ENCODE measurements at regions not wholly inside any gene's neighbourhood (a gene's known extent, or its start where the extent isn't known, plus 50 kb on each side); places are given as distances from the start of the nearest gene placed in this dataset.

DNA sequence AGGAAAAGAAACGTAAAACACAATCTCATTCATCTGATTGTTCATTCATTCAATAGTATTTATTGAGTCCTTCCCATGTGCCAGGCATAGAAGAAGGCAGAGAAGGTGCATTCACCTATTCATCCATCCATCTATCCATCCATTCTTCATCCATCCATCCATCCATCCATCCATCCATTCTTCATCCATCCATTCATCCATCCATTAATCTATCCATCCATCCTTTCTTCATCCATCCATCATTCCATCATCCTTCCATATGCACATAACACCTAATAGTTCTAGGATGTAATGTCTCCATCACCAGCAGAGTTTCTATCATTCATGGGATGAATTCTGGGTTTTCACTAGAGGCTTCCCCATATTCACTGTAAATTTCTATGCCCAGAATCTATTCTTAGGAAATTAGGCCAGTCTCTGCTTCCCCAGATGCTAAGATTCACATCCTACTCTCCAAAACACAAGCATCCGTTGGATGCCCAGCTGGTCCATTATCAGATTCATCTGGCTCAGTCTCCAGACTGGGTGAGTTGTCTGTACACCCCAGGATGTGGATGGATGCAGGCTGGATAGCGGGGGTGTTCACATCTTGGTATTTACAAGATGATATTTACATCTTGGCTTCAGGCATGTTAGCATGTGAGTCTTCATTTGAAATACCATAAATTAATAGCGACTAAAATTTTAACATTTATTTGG, 517.7 kb upstream of the SULF2 start:
- peaks cover 36% of the 10 kb centered on the region for H3K4me1 Mint-ChIP-seq (ENCODE audit: low read depth, unreplicated experiment)
- no peaks in the 10 kb centered on the region for H3K9me3 Mint-ChIP-seq (ENCODE audit: low read depth, unreplicated experiment)
- no TSS peak for BruUV-seq (replicated peaks)
- intact Hi-C loops (cut with micrococcal nuclease; ENCODE audit: unreplicated experiment): no loop called here
- no peak overlapping the region for H3K27ac Mint-ChIP-seq (ENCODE audit: unreplicated experiment)
- peaks cover 10% of the 10 kb centered on the region for H3K36me3 Mint-ChIP-seq (ENCODE audit: insufficient read depth, unreplicated experiment)
- CTCF ChIA-PET: no interaction called here
- TF ChIP-seq, protein P1, sequence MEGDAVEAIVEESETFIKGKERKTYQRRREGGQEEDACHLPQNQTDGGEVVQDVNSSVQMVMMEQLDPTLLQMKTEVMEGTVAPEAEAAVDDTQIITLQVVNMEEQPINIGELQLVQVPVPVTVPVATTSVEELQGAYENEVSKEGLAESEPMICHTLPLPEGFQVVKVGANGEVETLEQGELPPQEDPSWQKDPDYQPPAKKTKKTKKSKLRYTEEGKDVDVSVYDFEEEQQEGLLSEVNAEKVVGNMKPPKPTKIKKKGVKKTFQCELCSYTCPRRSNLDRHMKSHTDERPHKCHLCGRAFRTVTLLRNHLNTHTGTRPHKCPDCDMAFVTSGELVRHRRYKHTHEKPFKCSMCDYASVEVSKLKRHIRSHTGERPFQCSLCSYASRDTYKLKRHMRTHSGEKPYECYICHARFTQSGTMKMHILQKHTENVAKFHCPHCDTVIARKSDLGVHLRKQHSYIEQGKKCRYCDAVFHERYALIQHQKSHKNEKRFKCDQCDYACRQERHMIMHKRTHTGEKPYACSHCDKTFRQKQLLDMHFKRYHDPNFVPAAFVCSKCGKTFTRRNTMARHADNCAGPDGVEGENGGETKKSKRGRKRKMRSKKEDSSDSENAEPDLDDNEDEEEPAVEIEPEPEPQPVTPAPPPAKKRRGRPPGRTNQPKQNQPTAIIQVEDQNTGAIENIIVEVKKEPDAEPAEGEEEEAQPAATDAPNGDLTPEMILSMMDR (IDR thresholded peaks at IDR 0.05; ENCODE audit: unreplicated experiment): no peak
- DNase-seq: no peak
- no peak overlapping the region for H3K4me3 Mint-ChIP-seq (ENCODE audit: low read depth, unreplicated experiment)
- peaks cover 45% of the 10 kb centered on the region for H3K27me3 Mint-ChIP-seq (ENCODE audit: unreplicated experiment)

DNA sequence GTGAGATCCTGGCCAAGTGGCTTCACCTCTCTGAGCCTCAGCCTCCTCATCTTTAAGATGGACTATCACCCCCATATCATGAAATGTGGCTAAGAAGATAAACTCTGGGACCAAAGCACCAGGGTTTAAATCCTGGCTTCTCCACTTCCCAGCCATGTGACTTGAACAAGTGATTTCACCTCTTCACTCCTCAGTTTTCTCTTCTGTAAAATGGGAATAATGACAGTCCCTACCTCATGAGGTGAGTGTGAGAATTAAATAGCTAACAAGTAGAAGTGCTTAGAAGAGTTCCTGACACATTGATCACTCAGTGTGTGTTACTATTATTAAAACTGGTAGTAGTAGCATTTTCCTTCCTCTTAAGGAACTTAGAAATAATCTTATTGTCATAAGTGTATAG, 516.9 kb upstream of the SULF2 start:
- Mint-ChIP-seq H3K27ac (ENCODE audit: unreplicated experiment) (no peak overlapping the region), H3K4me1 (ENCODE audit: low read depth, unreplicated experiment) (peaks cover 36% of the 10 kb centered on the region), H3K9me3 (ENCODE audit: low read depth, unreplicated experiment) (no peaks in the 10 kb centered on the region), H3K4me3 (ENCODE audit: low read depth, unreplicated experiment) (no peak overlapping the region), H3K27me3 (ENCODE audit: unreplicated experiment) (peaks cover 41% of the 10 kb centered on the region), H3K36me3 (ENCODE audit: insufficient read depth, unreplicated experiment) (peaks cover 10% of the 10 kb centered on the region)
- intact Hi-C loops (cut with micrococcal nuclease; ENCODE audit: unreplicated experiment): no loop called here
- BruUV-seq (replicated peaks): no TSS peak
- no peak for DNase-seq
- CTCF ChIA-PET: no interaction called here
- TF ChIP-seq, protein P1 (IDR thresholded peaks at IDR 0.05; ENCODE audit: unreplicated experiment): no peak

DNA sequence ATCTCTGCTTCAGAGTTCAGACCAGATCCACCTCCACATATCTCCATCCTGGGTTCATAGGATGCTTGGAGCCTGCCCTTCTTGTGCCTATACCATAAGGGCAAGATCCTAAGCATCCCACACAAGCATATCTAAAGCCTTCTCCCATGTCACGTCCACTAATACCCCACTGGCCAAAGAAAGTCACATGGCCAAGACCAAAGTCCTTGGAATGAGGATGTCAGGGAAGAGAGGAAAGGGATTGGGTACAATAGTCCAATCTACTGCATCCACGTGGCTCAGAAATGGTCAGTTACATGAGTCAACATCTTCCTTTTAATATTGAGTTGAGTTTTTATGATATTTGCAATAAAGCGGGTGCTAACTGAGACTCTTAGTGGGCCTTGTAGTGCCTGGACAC, 515.9 kb upstream of the SULF2 start:
- H3K4me3 Mint-ChIP-seq (ENCODE audit: low read depth, unreplicated experiment): no peak overlapping the region
- peaks cover 33% of the 10 kb centered on the region for H3K27me3 Mint-ChIP-seq (ENCODE audit: unreplicated experiment)
- TF ChIP-seq, protein P1 (IDR thresholded peaks at IDR 0.05; ENCODE audit: unreplicated experiment): no peak
- no TSS peak for BruUV-seq (replicated peaks)
- H3K9me3 Mint-ChIP-seq (ENCODE audit: low read depth, unreplicated experiment): no peaks in the 10 kb centered on the region
- no peak overlapping the region for H3K27ac Mint-ChIP-seq (ENCODE audit: unreplicated experiment)
- CTCF ChIA-PET: interaction anchor here (0.6 to 1.2 kb wide), 3 partner anchors 14 to 320 kb away, joined by 3 to 8 read pairs (median 6); no protein-coding TSS in a partner anchor
- intact Hi-C loops (cut with micrococcal nuclease; ENCODE audit: unreplicated experiment): no loop called here
- H3K4me1 Mint-ChIP-seq (ENCODE audit: low read depth, unreplicated experiment): peaks cover 46% of the 10 kb centered on the region
- no peak for DNase-seq
- H3K36me3 Mint-ChIP-seq (ENCODE audit: insufficient read depth, unreplicated experiment): peaks cover 10% of the 10 kb centered on the region

DNA sequence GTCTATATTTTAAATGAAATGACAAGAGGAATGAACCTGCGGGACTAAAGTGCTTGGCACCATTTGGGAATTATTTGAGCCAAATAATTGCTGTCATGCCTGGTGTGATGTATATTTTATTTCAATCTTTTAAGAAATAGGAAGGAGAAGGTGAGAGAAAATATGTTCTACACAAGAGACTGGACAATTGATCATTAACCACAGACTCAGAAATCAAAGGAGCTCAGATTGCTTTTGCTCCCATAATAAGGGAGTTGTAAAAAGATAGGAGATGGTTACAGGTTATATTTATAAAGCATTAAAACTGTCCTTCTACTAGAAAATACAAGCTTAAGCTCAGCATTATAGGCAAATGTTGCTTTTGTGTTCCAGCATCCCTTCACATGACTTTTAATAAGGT, 515.2 kb upstream of the SULF2 start:
- intact Hi-C loops (cut with micrococcal nuclease; ENCODE audit: unreplicated experiment): no loop called here
- Mint-ChIP-seq H3K27ac (ENCODE audit: unreplicated experiment) (no peak overlapping the region), H3K4me1 (ENCODE audit: low read depth, unreplicated experiment) (peaks cover 52% of the 10 kb centered on the region), H3K27me3 (ENCODE audit: unreplicated experiment) (peaks cover 32% of the 10 kb centered on the region), H3K36me3 (ENCODE audit: insufficient read depth, unreplicated experiment) (peaks cover 13% of the 10 kb centered on the region), H3K9me3 (ENCODE audit: low read depth, unreplicated experiment) (no peaks in the 10 kb centered on the region), H3K4me3 (ENCODE audit: low read depth, unreplicated experiment) (no peak overlapping the region)
- CTCF ChIA-PET: interaction anchor here (0.6 to 1.2 kb wide), 4 partner anchors 9 to 320 kb away, joined by 3 to 8 read pairs (median 4); no protein-coding TSS in a partner anchor
- TF ChIP-seq, protein P1 (IDR thresholded peaks at IDR 0.05; ENCODE audit: unreplicated experiment): no peak
- no TSS peak for BruUV-seq (replicated peaks)
- no peak for DNase-seq
